ENCODE measurements at regions not wholly inside any gene's neighbourhood (a gene's known extent, or its start where the extent isn't known, plus 50 kb on each side); places are given as distances from the start of the nearest gene placed in this dataset.

DNA sequence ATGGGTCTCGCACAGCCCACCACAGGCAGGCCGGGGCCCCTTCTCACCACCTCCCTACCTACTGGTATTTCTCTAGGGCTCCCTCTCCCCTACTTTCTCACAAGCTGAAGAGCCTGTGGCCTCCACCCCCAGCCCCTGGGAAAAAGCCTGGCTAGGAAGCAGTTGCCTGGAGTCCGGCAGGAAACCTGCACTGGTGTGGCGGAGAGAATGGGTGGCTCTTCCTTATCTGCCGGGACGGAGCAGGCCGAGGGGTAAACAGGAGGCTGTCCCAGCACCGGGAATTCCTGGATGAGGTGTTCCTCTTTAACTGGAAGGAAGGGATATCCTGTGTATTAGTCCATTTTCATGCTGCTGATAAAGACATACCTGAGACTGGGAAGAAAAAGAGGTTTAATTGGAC, 125.8 kb downstream of the TLR5 start:
- Histone ChIP-seq H3K27ac (no peak overlapping the region), H3K4me2 (no peak overlapping the region), H3K9ac (no peak overlapping the region), H2AFZ (replicated peaks) (no peak overlapping the region), H3K79me2 (ENCODE audit: low read depth) (no peaks in the 10 kb centered on the region), H3K9me3 (ENCODE audit: low read depth) (no peaks in the 10 kb centered on the region), H3K4me3 (no peak overlapping the region), H3K36me3 (no peaks in the 10 kb centered on the region), H3K27me3 (no peaks in the 10 kb centered on the region), H3F3A (ENCODE audit: low read depth) (peaks cover 11% of the 10 kb centered on the region), H4K20me1 (ENCODE audit: low read depth) (no peaks in the 10 kb centered on the region), H3K4me1 (peaks cover 10% of the 10 kb centered on the region)
- H3K9me3 Mint-ChIP-seq = peaks cover 20% of the 10 kb centered on the region
- TF ChIP-seq, protein P1, sequence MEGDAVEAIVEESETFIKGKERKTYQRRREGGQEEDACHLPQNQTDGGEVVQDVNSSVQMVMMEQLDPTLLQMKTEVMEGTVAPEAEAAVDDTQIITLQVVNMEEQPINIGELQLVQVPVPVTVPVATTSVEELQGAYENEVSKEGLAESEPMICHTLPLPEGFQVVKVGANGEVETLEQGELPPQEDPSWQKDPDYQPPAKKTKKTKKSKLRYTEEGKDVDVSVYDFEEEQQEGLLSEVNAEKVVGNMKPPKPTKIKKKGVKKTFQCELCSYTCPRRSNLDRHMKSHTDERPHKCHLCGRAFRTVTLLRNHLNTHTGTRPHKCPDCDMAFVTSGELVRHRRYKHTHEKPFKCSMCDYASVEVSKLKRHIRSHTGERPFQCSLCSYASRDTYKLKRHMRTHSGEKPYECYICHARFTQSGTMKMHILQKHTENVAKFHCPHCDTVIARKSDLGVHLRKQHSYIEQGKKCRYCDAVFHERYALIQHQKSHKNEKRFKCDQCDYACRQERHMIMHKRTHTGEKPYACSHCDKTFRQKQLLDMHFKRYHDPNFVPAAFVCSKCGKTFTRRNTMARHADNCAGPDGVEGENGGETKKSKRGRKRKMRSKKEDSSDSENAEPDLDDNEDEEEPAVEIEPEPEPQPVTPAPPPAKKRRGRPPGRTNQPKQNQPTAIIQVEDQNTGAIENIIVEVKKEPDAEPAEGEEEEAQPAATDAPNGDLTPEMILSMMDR (IDR thresholded peaks at IDR 0.05) = no peak
- TF ChIP-seq EZH2phosphoT487 (IDR thresholded peaks at IDR 0.05) (no peak), EZH2 (IDR thresholded peaks at IDR 0.05) (no peak)
- H3K27me3 Mint-ChIP-seq (ENCODE audit: insufficient read depth, low read depth) = peaks cover 13% of the 10 kb centered on the region
- H3K4me3 Mint-ChIP-seq = no peak overlapping the region
- H3K27ac Mint-ChIP-seq = peak overlapping the region; percentile 69
- no peak for DNase-seq (ENCODE audit: low spot score)
- peaks cover 49% of the 10 kb centered on the region for H3K4me1 Mint-ChIP-seq
- peaks cover 2% of the 10 kb centered on the region for H3K36me3 Mint-ChIP-seq

DNA sequence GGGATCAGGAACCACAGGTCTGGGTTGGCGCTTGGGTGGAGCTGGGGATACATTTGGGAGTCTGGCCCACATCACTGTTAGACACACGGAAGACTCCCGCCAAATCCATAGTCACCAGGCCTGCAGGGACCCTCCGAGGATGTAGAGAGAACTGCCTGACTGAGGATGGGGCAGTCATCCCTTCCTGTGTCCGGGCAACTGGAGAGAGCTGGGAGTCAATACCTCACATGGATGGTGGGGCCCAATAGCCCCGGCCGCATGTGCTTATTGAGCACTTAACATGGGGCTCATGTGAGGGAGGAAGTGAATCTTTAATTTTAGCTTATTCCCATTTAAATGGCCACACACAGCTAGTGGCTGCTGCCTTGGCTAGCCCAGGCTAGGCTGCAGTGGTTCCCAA, 124.5 kb downstream of the TLR5 start:
- peak overlapping the region; percentile 42 for H3K27ac Mint-ChIP-seq

DNA sequence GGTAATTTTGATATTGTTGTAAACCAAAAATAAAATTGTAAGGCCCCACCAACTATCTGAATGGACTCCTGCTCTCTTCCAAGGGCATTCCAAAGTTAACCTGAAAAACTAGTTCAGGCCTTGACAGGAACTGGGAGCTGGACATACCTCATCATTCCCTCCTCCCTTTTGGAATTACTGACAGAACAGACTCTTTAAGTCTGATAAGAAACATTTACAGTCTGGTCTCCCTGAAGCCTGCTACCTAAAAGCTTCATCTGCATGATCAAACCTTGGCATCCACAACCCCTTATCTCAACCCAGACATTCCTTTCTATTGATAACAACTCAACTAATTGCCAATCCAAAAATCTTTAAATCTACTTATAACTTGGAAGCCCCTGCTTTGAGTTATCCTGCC, 123.8 kb downstream of the TLR5 start:
- Histone ChIP-seq H3K36me3 (no peaks in the 10 kb centered on the region), H3F3A (ENCODE audit: low read depth) (peaks cover 27% of the 10 kb centered on the region), H3K27ac (no peak overlapping the region), H3K4me2 (no peak overlapping the region), H3K4me1 (peaks cover 23% of the 10 kb centered on the region), H4K20me1 (ENCODE audit: low read depth) (peaks cover 9% of the 10 kb centered on the region), H3K79me2 (ENCODE audit: low read depth) (no peaks in the 10 kb centered on the region), H3K9ac (no peak overlapping the region), H2AFZ (replicated peaks) (no peak overlapping the region), H3K9me3 (ENCODE audit: low read depth) (no peaks in the 10 kb centered on the region), H3K4me3 (no peak overlapping the region), H3K27me3 (no peaks in the 10 kb centered on the region)
- Mint-ChIP-seq H3K4me1 (peaks cover 50% of the 10 kb centered on the region), H3K36me3 (peaks cover 6% of the 10 kb centered on the region), H3K27me3 (ENCODE audit: insufficient read depth, low read depth) (peaks cover 12% of the 10 kb centered on the region), H3K4me3 (no peak overlapping the region), H3K9me3 (peaks cover 25% of the 10 kb centered on the region), H3K27ac (peak overlapping the region; percentile 30)
- TF ChIP-seq EZH2phosphoT487 (IDR thresholded peaks at IDR 0.05) (no peak), EZH2 (IDR thresholded peaks at IDR 0.05) (no peak)
- TF ChIP-seq, protein P1 (IDR thresholded peaks at IDR 0.05) = no peak
- no peak for DNase-seq (ENCODE audit: low spot score)

More for the DNA sequence above, 124.5 kb downstream of the TLR5 start:
- Mint-ChIP-seq H3K4me3 (no peak overlapping the region), H3K27me3 (ENCODE audit: insufficient read depth, low read depth) (peaks cover 13% of the 10 kb centered on the region), H3K36me3 (peaks cover 2% of the 10 kb centered on the region), H3K9me3 (peaks cover 20% of the 10 kb centered on the region), H3K4me1 (peaks cover 49% of the 10 kb centered on the region)
- Histone ChIP-seq H3K27me3 (no peaks in the 10 kb centered on the region), H3K4me3 (no peak overlapping the region), H3K4me2 (no peak overlapping the region), H4K20me1 (ENCODE audit: low read depth) (peaks cover 8% of the 10 kb centered on the region), H3K79me2 (ENCODE audit: low read depth) (no peaks in the 10 kb centered on the region), H3K27ac (no peak overlapping the region), H3F3A (ENCODE audit: low read depth) (peaks cover 20% of the 10 kb centered on the region), H2AFZ (replicated peaks) (no peak overlapping the region), H3K4me1 (peaks cover 16% of the 10 kb centered on the region), H3K9me3 (ENCODE audit: low read depth) (no peaks in the 10 kb centered on the region), H3K36me3 (no peaks in the 10 kb centered on the region), H3K9ac (no peak overlapping the region)
- TF ChIP-seq EZH2phosphoT487 (IDR thresholded peaks at IDR 0.05) (no peak), EZH2 (IDR thresholded peaks at IDR 0.05) (no peak)
- TF ChIP-seq, protein P1 (IDR thresholded peaks at IDR 0.05) = no peak
- DNase-seq (ENCODE audit: low spot score) = no peak

All from neural progenitor cell (in vitro differentiated cells).